Head of caudate nucleus (tissue), 42 donors: ENCODE measurements at regions not wholly inside any gene's neighbourhood (a gene's known extent, or its start where the extent isn't known, plus 50 kb on each side); places are given as distances from the start of the nearest gene placed in this dataset.

ENCODE experiments used
- DNase-seq, 42 donors: peaks; one replicate each; pipeline versions ENCODE4 v3.0.0 to v3.0.0-alpha.2; 2020 to 2021; ENCODE audit warnings: mixed read lengths in 7 of 42
- intact Hi-C: fragments of 100-400 bp; cut with DNase I; formaldehyde crosslinking; loops from one replicate; pipeline ENCODE4 v1.15.0; 2022

DNA sequence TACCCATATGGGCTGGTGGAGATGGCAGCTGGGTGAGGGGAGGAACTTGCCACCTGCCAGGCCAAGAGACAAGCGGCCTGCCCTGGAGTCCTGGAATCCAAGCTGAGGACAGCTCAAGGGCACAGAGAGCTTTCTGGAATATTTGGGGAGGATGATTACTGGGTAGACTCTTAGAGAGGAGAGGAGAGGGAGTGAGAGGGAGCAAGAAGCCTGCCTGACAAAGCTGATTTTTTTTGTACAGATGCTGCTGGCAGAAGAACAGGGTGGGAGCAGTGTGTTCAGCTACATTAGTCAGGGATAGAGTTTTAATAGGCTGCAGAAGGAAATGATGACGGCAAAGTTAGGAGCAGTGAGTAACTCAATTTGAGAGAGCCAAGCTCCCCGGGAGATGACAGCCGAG lies 299.3 kb downstream of the NXPE2 start:
- intact Hi-C loops: no loop called here
- DNase-seq: peak in 9 of 42 donors; percentile 5 to 36 (median 28)

DNA sequence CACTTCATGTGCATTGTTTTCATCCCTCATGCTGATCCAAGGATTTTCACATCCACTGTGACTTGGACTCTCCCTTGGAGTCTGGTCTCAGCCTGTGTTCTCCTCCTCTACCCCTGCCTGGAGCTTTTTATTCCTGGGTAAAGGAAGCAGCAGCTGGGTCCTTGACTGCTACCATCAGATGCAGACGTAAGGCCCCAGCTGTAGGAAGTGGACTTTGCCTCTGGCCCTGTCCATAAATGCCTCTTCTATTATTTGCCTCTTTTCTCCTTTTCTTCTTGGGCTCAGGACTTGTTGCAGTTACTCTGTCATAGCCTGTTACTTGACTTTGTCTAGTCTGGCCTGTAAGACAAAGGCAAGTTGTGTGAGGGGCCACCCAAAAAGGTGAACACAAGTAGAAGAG lies 303.8 kb downstream of the NXPE2 start:
- intact Hi-C loops: no loop called here
- DNase-seq: no peak

DNA sequence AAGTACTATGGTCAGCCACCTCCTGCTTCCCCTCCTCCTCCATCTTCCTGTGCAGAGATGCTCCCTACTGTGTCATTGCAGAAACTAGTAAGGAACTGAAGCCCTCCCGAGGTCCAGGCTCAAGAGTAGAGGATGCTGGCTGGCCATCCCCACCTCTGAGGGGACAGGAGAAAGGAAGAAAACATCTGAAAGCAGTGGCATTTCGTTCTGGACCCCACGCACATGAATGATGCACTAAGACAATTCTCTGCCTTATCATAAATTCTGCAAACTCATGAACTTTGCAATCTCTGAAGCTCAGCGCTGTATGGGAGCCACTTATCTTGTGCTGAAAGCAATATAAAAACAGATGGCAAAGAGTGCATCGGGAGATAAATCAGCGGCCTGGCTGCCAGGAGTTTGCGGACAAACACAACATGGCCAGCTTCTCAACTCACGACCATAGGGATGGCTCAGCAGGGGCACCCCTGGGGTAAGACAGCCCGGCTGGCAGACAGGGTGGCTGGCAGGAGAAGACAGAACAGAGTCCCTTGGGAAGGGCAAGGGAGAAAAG lies 306.4 kb downstream of the NXPE2 start:
- intact Hi-C loops: no loop called here
- DNase-seq: no peak

DNA sequence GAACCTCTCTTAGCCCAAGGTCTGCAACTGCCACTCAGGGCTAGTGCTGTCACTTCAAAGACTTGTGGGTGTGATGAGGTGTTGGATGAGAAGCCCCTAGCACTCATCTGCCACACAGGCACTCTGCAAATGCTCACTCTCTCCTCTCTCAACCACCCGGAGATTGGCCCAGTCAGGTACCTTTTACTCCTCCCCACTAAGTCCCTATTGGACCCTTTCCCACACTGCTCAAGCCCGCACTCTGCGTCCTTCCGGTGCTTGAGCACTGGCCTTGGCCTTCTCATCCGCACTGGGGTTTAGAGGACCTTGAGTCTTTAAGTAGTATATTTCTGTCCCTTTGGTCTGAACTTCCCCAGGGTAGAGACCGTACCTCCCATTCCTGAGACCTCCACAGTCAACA lies 308.0 kb downstream of the NXPE2 start:
- DNase-seq: no peak
- intact Hi-C loops: no loop called here

DNA sequence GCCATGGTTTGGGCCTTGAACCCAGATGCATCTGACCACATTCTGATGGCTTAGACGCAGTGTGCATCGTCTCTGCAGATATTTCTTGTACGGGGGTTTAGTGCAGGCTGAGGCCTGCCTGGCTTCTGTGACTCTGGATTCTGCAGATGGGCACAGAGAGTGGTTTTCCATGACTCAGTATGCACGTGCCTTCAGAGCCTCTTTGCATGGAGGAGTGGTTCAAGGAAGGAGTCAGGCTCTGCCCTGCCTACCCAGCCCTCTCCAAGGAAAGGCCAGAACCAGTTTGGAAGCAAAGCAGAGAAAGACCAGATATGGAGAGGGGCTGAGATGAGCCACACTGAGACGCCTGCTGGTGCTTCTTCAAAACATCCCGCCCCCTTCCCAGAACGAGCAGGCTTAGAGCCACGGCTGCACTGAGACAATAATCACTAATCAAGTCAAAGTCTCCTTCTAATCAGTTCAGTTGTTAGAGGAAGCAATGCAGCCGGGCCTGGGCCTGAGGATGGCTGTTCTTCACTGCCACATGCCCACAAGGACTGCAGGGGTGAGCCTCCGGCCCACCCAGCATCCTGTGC lies 308.9 kb downstream of the NXPE2 start:
- no peak for DNase-seq
- intact Hi-C loops: no loop called here

DNA sequence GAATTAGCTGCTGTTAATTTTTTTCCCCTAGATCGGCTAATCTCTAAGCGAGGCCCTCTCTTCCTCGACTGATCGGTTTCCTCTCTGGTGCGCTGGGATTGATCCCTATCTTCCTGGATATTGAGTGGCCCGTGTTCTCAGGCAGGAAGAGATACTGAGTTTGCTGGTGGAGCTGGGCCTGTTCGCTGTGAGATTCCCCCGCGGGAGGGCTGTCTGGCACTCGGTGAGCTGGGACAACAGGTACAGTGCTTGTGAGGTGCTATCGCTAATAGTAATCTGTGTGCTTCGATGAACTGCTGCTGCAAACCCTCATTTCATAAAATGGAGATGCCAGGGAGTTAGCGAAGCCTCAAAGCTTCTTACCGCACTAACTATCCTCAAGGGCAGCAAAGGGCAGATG lies 310.3 kb downstream of the NXPE2 start:
- DNase-seq: no peak
- intact Hi-C loops: no loop called here

DNA sequence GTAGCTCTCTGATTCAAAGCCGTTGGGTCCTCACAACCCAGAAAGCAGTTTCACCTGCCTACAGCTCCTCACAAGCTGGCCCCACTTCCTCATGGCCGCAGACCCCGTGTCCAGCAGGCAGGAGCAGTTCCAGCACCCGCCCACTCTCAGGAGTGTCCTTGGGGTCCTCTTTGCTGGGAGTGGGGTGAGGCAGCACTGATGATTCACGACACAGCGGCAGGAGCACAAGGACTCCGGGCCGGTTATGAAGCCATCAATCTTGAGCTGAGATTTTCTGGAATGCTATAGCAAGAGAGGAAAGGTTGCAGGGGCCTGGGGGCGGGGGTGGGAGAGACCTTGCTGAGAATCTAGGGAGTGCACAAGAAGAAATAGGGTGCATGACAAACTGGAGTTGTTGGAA lies 311.2 kb downstream of the NXPE2 start:
- no peak for DNase-seq
- intact Hi-C loops: no loop called here

DNA sequence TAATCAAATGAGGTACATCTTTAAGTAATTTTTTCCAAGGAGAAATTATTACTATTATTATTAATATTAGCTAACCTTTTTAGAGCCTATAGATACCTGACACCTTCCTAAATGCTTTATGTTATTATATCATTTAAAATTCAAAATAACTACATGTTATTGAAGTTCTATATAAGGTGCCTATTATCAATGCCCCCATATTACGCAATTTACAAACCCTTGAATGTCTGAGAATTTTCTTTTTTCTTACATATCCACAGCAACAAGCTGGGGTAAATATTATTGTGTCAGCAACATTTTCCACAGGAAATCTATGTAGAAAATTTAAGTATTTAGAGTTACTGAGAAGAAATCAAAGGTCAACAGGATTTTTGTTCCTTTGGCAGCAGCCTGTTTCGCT lies 327.3 kb downstream of the NXPE2 start:
- DNase-seq: no peak
- intact Hi-C loops: no loop called here

DNA sequence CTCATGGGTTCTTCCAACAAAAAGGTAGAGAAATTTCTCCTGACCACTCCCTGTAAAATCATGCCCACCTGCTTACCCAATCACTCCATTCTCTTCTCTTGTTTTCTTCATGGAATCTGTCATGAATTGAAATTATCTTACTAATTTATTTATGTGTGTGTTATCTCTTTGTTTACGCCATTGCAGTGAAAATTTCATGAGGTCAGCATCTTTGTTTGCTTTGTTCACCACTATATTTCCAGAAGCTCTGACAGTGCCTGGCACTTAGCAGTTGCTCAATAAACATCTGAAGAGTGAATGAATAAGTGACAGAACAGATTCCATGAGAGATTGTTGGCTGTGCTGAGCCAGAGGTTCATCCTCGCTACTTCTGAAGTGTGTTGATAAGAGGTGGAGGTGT lies 329.5 kb downstream of the NXPE2 start:
- intact Hi-C loops: no loop called here
- no peak for DNase-seq

DNA sequence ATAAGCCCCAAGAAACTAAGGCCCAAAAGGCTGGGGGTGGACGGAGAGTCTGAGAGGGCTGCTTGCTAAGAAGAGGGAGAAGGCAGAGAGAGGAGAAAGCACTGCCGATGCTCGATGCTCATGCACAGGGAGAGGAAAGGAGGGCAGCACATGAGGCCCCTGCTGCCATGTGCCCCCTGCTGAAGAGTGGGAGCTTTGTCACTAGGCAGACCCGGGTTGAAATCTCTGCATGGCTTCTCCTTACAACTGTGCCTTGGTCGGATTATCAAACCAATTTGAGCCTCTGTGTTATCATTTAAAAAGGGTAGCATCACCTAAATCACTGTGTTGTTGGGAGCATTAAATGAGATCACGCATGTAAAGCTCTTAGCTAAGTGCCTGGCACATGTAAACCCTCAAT lies 330.5 kb downstream of the NXPE2 start:
- no peak for DNase-seq
- intact Hi-C loops: no loop called here

DNA sequence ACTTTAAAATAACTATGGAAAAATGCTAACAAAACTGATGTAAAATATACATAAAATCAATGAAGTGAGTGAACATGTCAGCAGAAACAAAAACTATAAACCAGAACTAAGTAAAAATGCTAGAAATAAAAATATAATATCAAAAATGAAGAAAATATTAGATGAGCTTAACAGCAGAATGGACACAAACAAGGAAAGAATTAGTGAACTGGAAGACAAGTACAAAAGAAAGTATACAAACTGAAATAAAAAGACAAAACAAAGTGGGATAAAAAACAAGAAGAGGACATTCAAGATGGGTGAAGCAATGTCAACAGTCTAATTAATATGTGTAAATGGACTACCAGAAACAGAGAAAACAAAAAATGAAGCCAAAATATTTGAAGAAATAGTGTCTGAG lies 339.2 kb downstream of the NXPE2 start:
- intact Hi-C loops: no loop called here

DNA sequence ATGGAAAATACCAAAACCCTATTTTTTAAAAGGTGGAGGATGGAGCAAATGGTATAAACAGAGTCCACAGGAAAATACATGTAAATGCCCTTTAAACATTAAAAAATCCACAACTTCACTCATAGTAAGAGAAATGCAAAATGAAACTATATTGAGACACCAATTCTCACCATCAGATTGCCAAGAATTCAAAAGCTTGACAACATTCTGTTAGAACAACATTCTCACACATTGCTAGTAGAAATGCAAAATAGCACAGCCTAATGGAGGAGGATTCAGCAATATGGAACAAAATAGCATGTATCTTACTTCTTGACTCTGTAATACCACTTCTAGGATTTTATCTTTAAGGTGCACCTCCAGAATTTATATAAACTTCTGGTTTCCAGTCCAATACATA lies 351.8 kb downstream of the NXPE2 start:
- no peak for DNase-seq
- intact Hi-C loops: no loop called here

More for the DNA sequence above, 339.2 kb downstream of the NXPE2 start:
- no peak for DNase-seq

DNA sequence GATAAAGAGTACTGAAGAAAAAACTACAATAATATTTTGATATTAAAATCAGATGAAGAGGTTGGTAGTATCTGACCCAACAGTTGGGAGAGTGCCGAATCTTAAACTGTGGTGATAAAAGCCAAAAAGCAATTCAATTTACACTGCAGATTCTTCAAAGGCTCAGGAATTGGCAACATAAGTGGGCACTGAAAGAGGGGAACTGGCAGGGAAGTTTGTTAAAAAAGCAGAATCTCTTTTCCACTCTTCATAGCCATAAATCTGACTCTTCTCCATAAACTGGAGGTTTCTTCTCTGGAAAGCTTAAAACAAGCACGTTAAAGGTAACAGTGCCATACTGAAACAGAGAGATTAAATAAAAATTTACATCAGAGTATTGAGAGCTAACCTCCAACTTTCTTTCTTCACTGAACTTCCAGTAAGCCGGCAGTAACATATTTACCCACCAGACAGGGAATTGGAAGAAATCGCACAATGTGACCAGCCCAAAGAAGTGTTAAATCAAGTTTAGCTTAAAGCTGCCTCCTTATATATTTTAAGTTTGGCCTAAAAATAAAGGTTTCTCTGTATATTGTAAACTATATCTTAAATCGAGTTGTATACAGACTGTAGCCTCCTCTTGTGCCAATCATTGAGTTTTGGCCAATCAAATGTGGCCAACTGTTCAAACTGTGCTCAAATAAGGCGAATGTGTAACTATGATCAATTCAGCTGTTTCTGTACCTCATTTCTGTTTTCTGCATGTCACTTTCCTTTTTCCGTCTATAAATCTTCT lies 358.3 kb downstream of the NXPE2 start:
- DNase-seq: no peak
- intact Hi-C loops: no loop called here

DNA sequence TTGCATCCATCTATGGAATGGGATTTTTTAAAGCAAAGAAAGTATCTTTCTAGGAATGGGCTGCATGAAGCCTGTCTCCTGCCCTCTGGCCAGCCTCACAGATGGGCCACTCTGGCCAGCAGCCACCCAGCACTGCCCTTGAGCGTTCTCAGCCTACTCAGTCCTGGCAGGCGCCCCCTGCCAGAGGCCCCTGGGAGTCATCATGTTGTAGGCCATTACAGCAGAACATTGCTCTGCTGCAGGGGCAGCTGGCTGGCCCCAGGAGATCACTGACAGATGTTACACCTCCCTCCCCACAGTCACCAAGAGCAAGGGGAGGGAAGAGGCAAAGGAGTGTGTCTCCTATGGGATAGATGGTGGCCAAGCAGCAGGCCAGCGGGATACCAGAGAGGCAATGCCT lies 363.7 kb downstream of the NXPE2 start:
- intact Hi-C loops: no loop called here
- peak in 1 of 42 donors; percentile 41 for DNase-seq

DNA sequence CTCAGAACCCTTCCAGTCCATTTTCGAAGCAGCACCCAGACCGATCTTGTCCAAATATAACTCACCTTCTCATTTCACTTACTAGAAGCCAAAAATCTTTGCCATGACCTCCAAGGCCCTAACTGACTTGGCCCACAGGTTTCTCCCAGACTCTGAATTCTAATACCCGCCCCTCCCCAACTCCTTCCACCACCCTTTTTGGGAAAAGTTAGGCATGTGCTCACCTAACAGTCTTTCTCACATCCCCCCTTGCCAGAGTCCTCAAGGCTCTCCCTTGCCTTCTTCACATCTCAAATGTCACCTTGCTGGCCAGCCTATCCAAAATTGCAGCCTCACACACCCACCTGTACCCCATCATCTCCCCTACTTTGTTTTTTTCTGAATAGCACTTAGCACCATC lies 369.3 kb downstream of the NXPE2 start:
- no peak for DNase-seq
- intact Hi-C loops: no loop called here

DNA sequence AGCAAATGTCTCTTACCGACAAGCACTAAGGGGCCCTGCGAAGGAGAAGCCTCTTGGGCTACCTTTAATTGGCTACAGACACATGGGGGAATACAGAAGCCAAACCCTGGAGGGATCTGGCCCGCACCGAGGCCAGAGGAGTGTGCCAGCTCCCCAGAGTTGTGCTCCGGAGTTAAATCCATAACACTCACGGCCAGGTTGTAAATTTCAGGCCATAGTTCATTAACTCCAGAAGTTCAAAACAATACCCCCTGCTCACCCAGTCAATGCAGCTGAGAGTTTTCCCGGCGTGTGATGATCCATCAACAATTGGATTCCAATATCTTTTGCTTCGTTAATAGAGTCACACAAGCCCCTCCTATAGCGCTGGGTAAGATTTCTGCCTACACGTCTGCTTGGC lies 371.5 kb downstream of the NXPE2 start:
- no peak for DNase-seq
- intact Hi-C loops: no loop called here

DNA sequence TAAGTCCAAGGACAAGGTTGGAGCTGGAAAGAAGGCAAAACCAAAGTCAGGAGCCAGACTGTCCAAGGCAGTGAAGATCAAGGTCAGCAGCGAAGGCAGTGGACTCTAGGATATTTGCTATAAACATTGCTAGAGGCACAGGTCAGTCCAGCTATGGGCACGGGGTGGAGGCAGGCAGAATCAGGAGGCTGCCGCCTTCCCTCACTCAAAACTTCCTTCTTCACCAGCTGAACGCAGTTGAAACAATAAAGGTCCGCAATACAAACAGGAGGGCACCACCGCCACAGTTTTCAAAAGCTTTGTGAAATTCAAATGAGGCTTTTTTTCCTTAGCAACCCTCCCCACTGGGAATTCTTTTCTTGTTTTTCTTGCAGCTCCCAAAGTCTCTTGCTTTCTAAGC lies 372.4 kb downstream of the NXPE2 start:
- DNase-seq: no peak
- intact Hi-C loops: no loop called here

DNA sequence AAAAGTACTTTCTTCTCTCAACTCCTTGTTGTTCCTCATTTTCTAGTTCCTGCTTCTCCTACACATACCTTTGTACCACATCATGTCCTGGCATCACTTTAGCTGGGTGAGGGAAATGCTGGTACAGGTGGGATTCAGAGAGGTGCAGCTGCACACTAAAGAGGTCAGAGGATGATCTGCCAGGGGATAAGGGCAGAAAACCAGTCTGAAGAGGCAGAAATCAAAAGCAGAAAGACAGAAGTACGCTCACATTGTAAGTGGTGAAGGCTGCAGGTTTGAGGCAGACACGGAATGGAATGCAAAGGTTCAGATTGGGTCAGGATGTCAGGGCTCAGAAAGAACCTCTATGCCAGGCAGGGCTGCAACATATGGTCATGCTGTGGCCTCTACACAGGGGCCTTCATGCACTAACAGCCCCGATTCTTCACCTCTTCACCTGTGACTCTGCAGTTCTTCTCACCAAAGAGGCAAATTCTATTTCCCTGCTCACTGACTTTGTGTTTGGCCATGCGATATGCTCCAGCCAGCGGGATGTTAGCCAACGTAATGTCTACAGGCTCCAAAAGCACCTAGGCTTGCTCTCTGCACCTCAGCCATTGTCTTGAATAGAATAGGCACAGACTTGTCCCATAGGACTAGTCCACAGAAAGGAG lies 373.7 kb downstream of the NXPE2 start:
- intact Hi-C loops: no loop called here
- DNase-seq: no peak

DNA sequence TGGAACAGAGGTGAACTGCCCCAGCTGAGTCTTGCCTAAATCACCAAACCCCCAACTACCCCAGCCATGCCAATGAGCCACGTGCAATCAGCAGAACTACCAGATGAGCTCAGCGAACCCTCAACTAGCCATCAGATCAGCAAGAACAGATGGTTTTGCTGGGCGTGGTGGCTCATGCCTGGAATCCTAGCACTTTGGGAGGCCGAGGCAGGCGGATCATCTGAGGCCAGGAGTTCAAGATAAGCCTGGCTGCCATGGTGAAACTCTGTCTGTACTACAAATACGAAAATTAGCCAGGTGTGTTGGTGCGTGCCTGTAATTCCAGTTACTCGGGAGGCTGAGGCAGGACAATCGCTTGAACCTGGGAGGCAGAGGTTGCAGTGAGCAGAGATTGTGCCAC lies 374.3 kb downstream of the NXPE2 start:
- DNase-seq: no peak
- intact Hi-C loops: no loop called here
